Activated CD4-positive, alpha-beta T cell treated with anti-CD3 and anti-CD28 coated beads, Interleukin-2, Interleukin-4, amounts not matched to agents 100 ng/mL and 50 ng/mL, durations not matched to agents 16 hours and 8 hours (primary cell): ENCODE measurements at regions not wholly inside any gene's neighbourhood (a gene's known extent, or its start where the extent isn't known, plus 50 kb on each side); places are given as distances from the start of the nearest gene placed in this dataset.

Experiments
- DNase-seq: peaks from one replicate; pipeline ENCODE4 v3.0.0-alpha.2; 2020; ENCODE audit warnings: low spot score

DNA sequence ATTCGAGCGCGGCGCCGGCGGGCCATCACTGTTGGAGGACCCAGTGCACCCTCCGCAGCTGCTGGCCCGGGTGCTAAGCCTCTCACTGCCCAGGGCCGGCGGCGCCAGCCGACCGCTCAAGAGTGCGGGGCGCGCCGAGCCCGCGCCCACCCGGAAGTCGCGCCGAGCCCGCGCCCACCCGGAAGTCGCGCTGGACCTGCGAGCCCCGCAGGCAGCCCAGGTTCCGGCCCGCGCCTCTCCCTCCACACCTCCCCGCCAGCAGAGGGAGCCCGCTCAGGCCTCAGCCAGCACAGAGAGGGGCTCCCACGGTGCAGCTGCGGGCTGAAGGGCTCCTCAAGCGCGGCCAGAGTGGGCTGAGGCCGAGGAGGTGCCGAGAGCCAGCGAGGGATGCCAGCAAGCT lies 170.8 kb downstream of the GTF2H2C_2 start:
- DNase-seq: peak; percentile 30
